A673 (cell line): ENCODE measurements at regions not wholly inside any gene's neighbourhood (a gene's known extent, or its start where the extent isn't known, plus 50 kb on each side); places are given as distances from the start of the nearest gene placed in this dataset.

ENCODE experiments used
- EZH2 ChIP-seq: fragments of 200-600 bp; sonication (generic); IDR thresholded peaks from 2 replicates; pipeline ENCODE4 v1.6.1; 2017; ENCODE audit warnings: borderline replicate concordance, low read depth, mild to moderate bottlenecking, mixed read lengths, antibody characterized with exemption, low read length; ENCODE audit not compliant: poor library complexity, severe bottlenecking
- TF ChIP-seq, protein P1 (sequence below): fragments of 300-800, 200-600 bp; sonication (generic); conservative IDR thresholded peaks from 2 replicates; pipeline ENCODE4 v1.5.1; 2017; ENCODE audit warnings: low read depth, mild to moderate bottlenecking, antibody characterized with exemption, low read length, moderate library complexity, mixed read lengths

DNA sequence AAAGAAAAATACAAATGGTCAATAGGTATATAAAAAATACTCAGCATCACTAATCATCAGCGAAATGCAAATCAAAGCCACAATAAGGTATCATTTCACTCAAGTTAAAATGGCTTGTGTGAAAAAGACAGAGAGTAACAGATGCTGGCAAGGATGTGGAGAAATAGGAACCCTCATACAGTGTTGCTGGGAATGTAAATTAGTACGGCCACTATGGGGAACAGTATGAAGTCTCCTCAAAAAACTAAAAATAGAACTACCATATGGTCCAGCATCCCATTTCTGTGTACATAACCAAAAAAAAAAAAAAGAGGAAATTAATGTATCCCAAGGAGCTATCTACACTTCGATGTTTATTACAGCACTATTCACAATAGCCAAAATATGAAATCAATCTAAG is 98.1 kb upstream of the TGFBR2 start:
- TF ChIP-seq EZH2 = no peak
- TF ChIP-seq, protein P1, sequence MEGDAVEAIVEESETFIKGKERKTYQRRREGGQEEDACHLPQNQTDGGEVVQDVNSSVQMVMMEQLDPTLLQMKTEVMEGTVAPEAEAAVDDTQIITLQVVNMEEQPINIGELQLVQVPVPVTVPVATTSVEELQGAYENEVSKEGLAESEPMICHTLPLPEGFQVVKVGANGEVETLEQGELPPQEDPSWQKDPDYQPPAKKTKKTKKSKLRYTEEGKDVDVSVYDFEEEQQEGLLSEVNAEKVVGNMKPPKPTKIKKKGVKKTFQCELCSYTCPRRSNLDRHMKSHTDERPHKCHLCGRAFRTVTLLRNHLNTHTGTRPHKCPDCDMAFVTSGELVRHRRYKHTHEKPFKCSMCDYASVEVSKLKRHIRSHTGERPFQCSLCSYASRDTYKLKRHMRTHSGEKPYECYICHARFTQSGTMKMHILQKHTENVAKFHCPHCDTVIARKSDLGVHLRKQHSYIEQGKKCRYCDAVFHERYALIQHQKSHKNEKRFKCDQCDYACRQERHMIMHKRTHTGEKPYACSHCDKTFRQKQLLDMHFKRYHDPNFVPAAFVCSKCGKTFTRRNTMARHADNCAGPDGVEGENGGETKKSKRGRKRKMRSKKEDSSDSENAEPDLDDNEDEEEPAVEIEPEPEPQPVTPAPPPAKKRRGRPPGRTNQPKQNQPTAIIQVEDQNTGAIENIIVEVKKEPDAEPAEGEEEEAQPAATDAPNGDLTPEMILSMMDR = no peak
